Pancreas (tissue), 10 donors: ENCODE measurements at regions not wholly inside any gene's neighbourhood (a gene's known extent, or its start where the extent isn't known, plus 50 kb on each side); places are given as distances from the start of the nearest gene placed in this dataset.
"Not testable (repeated sequence)": the region's sequence is repeated elsewhere in the genome, so short reads cannot be mapped to it uniquely, and the experiment has no call there.

Experiments used
- ATAC-seq, 4 donors: fragments of 200-7000 bp; cut with Tn5 transposase; one replicate each; pipeline versions ENCODE4 v1.8.0 to v1.9.1; 2020; ENCODE audit warnings: mild to moderate bottlenecking in 4 of 4, moderate library complexity in 4 of 4
- DNase-seq, 6 donors: peaks; one replicate each; pipeline ENCODE4 v3.0.0-alpha.2; 2020
- FAIRE-seq: peaks from 2 replicates; lab custom pipeline; 2012; peaks lifted over from hg19 to GRCh38; lab: Jason Lieb, UNC
- H3K27ac ChIP-seq, 4 donors: fragments of 200-600 bp; sonication (generic); 1 replicate in 3 of 4; 2 replicates in 1 of 4; pipeline versions ENCODE4 v1.5.0 to v1.8.0; 2020
- H3K27me3 ChIP-seq, 4 donors: fragments of 200-600 bp; one replicate each; pipeline ENCODE4 v1.8.0; 2021
- H3K36me3 ChIP-seq, 3 donors: fragments of 200-600 bp; sonication (generic) in 1 of 3; one replicate each; pipeline versions ENCODE4 v1.5.0 to v1.8.0; 2020 to 2021
- H3K4me1 ChIP-seq, 3 donors: fragments of 200-600 bp; one replicate each; pipeline ENCODE4 v1.8.0; 2021
- H3K4me3 ChIP-seq, 4 donors: fragments of 200-600 bp; sonication (generic) in 2 of 4; one replicate each; pipeline versions ENCODE4 v1.5.0 to v1.8.0; 2020 to 2021
- H3K9me3 ChIP-seq, 4 donors: fragments of 200-600 bp; one replicate each; pipeline ENCODE4 v1.8.0; 2021
- WGBS, 2 donors: extraction: QIAGEN DNeasy Blood & Tissue Kit; methylation state at CpG; one replicate each; pipeline ENCODE4 v1.1.7; 2013; 5-methylcytosine and 5-hydroxymethylcytosine counted together
- intact Hi-C, 3 donors: fragments of 100-400 bp; cut with DNase I; formaldehyde crosslinking; loops; one replicate each; pipeline versions ENCODE4 v1.11.1 to v1.14.2; 2022
- TF ChIP-seq, protein P1 (sequence below), 4 donors: fragments of 200-600 bp; sonication (generic) in 3 of 4; IDR thresholded peaks; one replicate each; pipeline versions ENCODE4 v1.5.0 to v1.8.0; 2021; ENCODE audit warnings: antibody characterized with exemption in 4 of 4
- donor health status: healthy with polysubstance abuse.
- donor health status: DM: no; HTN: no; CAD: no; lungs with moderate emphysema.
- donor health status: DM: no; HTN: no; CAD: no.
- donor health status: control.
- donor health status: control.
- donor health status: Bipolar disorder and iron deficiency.
- donor health status: DM: yes; HTN: yes; CAD: no.
- donor health status: DM: no; HTN: no; CAD: no.
- donor health status: DM: no; HTN: no; CAD: no.
- donor health status: DM: yes; HTN: yes; CAD: no.

GRCh38 chr11:49405743-49406142 lies 197.3 kb upstream of the FOLH1 start:
- ATAC-seq (no peak), DNase-seq (peak in 3 of 6 donors; percentile 9 to 40 (median 37)), FAIRE-seq (no peak)
- 73 to 79% methylated on average over 14 of the region's 14 CpGs for WGBS, 2 donors
- H3K9me3 ChIP-seq = no peaks in the 10 kb centered on the region
- TF ChIP-seq, protein P1, sequence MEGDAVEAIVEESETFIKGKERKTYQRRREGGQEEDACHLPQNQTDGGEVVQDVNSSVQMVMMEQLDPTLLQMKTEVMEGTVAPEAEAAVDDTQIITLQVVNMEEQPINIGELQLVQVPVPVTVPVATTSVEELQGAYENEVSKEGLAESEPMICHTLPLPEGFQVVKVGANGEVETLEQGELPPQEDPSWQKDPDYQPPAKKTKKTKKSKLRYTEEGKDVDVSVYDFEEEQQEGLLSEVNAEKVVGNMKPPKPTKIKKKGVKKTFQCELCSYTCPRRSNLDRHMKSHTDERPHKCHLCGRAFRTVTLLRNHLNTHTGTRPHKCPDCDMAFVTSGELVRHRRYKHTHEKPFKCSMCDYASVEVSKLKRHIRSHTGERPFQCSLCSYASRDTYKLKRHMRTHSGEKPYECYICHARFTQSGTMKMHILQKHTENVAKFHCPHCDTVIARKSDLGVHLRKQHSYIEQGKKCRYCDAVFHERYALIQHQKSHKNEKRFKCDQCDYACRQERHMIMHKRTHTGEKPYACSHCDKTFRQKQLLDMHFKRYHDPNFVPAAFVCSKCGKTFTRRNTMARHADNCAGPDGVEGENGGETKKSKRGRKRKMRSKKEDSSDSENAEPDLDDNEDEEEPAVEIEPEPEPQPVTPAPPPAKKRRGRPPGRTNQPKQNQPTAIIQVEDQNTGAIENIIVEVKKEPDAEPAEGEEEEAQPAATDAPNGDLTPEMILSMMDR (IDR thresholded peaks at IDR 0.05) = no peak
- no peaks in the 10 kb centered on the region for H3K4me1 ChIP-seq
- H3K36me3 ChIP-seq = no peaks in the 10 kb centered on the region
- intact Hi-C loops = no loop called here
- H3K4me3 ChIP-seq = no peak overlapping the region
- no peak overlapping the region for H3K27ac ChIP-seq
- no peaks in the 10 kb centered on the region for H3K27me3 ChIP-seq

DNA sequence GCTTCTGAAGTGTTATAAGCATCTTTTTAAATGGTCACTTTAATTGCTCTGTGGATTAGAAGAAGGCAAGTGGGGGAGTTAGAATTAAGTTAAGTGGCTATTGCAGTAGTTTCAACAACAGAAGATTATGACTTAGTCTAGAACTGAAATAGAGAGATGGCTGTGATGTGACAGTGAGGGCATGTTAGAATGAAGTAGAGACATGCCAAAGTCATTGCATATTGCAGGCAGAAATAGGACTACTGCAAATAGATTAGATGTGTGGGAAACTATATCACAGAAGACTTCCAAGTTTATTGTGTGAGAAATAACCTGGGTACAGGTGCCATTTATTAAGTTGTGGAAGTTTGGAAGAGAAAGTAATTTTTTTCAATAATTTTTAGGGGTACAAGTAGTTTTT lies 187.4 kb upstream of the FOLH1 start:
- FAIRE-seq, intact Hi-C loops, H3K27ac ChIP-seq, H3K27me3 ChIP-seq, H3K4me1 ChIP-seq, DNase-seq, H3K36me3 ChIP-seq, H3K9me3 ChIP-seq, H3K4me3 ChIP-seq, ATAC-seq: not testable (repeated sequence)

DNA sequence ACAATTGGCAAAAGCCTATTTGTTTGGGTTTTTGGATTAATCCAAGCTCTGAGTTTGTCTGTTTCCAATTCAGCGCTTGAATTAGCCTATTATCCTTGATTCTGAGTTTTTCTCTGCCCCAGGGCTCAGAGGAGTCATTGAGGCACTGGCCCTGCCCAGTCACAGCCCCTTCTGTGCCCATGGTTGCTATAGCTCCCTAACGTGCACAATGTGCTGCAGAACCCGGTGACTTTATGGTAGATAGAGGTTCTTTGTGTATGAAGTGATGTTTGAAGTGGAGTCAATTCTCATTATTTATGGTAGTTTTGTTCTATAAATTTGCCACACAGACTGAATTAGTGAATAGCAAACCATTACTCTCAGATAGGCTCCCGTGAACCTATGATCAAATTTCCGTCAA lies 182.0 kb upstream of the FOLH1 start:
- FAIRE-seq, intact Hi-C loops, H3K4me3 ChIP-seq, H3K4me1 ChIP-seq, DNase-seq, H3K27ac ChIP-seq, H3K36me3 ChIP-seq, H3K9me3 ChIP-seq, H3K27me3 ChIP-seq, ATAC-seq: not testable (repeated sequence)
- 47 to 65% methylated on average over 5 of the region's 5 CpGs for WGBS, 2 donors

- FAIRE-seq, H3K9me3 ChIP-seq, ATAC-seq: not testable (repeated sequence)
These were observed 180.7 kb upstream of the FOLH1 start for GRCh38 chr11:49389149-49389548.

GRCh38 chr11:49384371-49384770 lies 176.0 kb upstream of the FOLH1 start:
- H3K4me1 ChIP-seq, H3K27me3 ChIP-seq, H3K9me3 ChIP-seq, intact Hi-C loops, H3K27ac ChIP-seq, ATAC-seq, H3K4me3 ChIP-seq, FAIRE-seq, DNase-seq, H3K36me3 ChIP-seq: not testable (repeated sequence)
- WGBS, 2 donors = 76% methylated on average over 1 of the region's 1 CpG

More at GRCh38 chr11:49389149-49389548, 180.7 kb upstream of the FOLH1 start:
- H3K4me1 ChIP-seq, intact Hi-C loops, H3K27me3 ChIP-seq, H3K27ac ChIP-seq, H3K4me3 ChIP-seq, H3K36me3 ChIP-seq, DNase-seq: not testable (repeated sequence)
- 8 to 14% methylated on average over 3 of the region's 3 CpGs for WGBS, 2 donors

- Histone ChIP-seq H3K9me3 (no peaks in the 10 kb centered on the region), H3K27ac (no peak overlapping the region), H3K36me3 (no peaks in the 10 kb centered on the region), H3K27me3 (no peaks in the 10 kb centered on the region), H3K4me1 (no peaks in the 10 kb centered on the region), H3K4me3 (no peak overlapping the region)
- ATAC-seq = no peak
- intact Hi-C loops = no loop called here
- FAIRE-seq = no peak
- TF ChIP-seq, protein P1 (IDR thresholded peaks at IDR 0.05) = no peak
- no peak for DNase-seq
- WGBS, 2 donors = 25 to 38% methylated on average over 7 of the region's 7 CpGs
These were observed 169.6 kb upstream of the FOLH1 start for GRCh38 chr11:49377978-49378377.

DNA sequence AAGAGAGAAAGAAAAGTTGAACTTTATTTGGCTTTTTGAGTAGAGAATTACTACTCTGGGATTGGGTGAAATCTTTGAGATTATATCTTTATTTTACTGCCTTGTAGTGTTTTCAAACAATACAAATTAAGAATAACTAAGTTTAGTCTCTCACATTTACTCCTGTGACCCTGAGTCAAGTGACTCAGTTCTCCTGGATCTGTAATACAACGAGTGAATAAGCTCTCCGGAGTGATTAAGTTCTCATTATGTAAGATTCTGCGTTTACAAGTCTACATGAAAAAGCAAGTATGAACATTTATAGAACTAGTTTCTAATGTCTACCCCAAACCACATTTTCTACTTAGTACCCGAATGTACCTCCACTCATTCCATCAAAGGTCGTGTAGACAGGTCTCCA lies 165.5 kb upstream of the FOLH1 start:
- ATAC-seq, FAIRE-seq: not testable (repeated sequence)
- 50 to 59% methylated on average over 5 of the region's 5 CpGs for WGBS, 2 donors

GRCh38 chr11:49373385-49373784 lies 165.0 kb upstream of the FOLH1 start:
- H3K27me3 ChIP-seq, H3K36me3 ChIP-seq, H3K4me1 ChIP-seq, H3K9me3 ChIP-seq, DNase-seq, H3K4me3 ChIP-seq, H3K27ac ChIP-seq, ATAC-seq, intact Hi-C loops: not testable (repeated sequence)
- peak; percentile 78 for FAIRE-seq

More for the DNA sequence above, 165.5 kb upstream of the FOLH1 start:
- H3K27me3 ChIP-seq, H3K9me3 ChIP-seq, H3K4me3 ChIP-seq, H3K4me1 ChIP-seq, intact Hi-C loops, H3K27ac ChIP-seq, DNase-seq, H3K36me3 ChIP-seq: not testable (repeated sequence)

GRCh38 chr11:49372137-49372536 lies 163.7 kb upstream of the FOLH1 start:
- H3K27ac ChIP-seq, H3K27me3 ChIP-seq, FAIRE-seq, DNase-seq, H3K9me3 ChIP-seq, H3K4me3 ChIP-seq, H3K36me3 ChIP-seq, intact Hi-C loops, ATAC-seq, H3K4me1 ChIP-seq: not testable (repeated sequence)

DNA sequence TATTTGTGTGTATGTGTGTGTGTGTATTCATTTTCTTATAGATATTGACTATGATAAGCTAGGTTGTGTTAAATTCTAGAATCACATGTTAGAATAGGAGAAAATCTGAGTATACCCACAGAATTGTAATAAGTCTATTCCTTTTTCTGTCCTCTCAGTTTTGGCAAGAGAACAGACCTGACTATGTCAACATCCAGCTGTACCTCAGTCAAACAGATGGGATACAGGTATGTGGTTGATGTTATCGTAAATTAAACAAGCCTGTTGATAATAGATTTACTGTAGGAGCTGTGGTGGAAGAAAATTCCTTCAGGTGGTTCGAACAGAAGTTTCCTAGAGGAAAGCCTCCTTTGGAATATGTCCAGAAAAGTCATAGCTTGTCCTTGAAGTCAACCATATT lies 160.2 kb upstream of the FOLH1 start:
- not testable (repeated sequence) for FAIRE-seq
- WGBS, 2 donors = 12 to 14% methylated on average over 2 of the region's 2 CpGs

GRCh38 chr11:49365375-49365774 lies 157.0 kb upstream of the FOLH1 start:
- DNase-seq, H3K4me3 ChIP-seq, H3K36me3 ChIP-seq, H3K27ac ChIP-seq, intact Hi-C loops, H3K27me3 ChIP-seq, H3K4me1 ChIP-seq, H3K9me3 ChIP-seq: not testable (repeated sequence)
- peak in 3 of 4 donors; percentile 19 to 44 (median 34) for ATAC-seq
- peak; percentile 81 for FAIRE-seq

More for the DNA sequence above, 160.2 kb upstream of the FOLH1 start:
- H3K4me3 ChIP-seq, H3K4me1 ChIP-seq, H3K27me3 ChIP-seq, DNase-seq, H3K27ac ChIP-seq, H3K36me3 ChIP-seq, H3K9me3 ChIP-seq, intact Hi-C loops: not testable (repeated sequence)
- ATAC-seq = peak in 1 of 4 donors; percentile 31
